Activated CD4-positive, alpha-beta T cell treated with anti-CD3 and anti-CD28 coated beads, Interleukin-2, amount 10 ng/mL, durations not matched to agents 24 days and 14 days (primary cell): ENCODE measurements at regions not wholly inside any gene's neighbourhood (a gene's known extent, or its start where the extent isn't known, plus 50 kb on each side); places are given as distances from the start of the nearest gene placed in this dataset.

ENCODE experiments used
- DNase-seq: peaks from one replicate; pipeline ENCODE4 v3.0.0; 2022
- H3K27ac Mint-ChIP-seq: one replicate; pipeline ENCODE4 v1.8.0; 2022; ENCODE audit warnings: mild to moderate bottlenecking, mixed read lengths
- H3K27me3 Mint-ChIP-seq: one replicate; pipeline ENCODE4 v1.8.0; 2022; ENCODE audit warnings: mixed read lengths
- H3K36me3 Mint-ChIP-seq: one replicate; pipeline ENCODE4 v1.8.0; 2022; ENCODE audit warnings: low read depth, mild to moderate bottlenecking, mixed read lengths
- H3K4me1 Mint-ChIP-seq: one replicate; pipeline ENCODE4 v1.8.0; 2021; ENCODE audit warnings: mixed read lengths
- H3K4me3 Mint-ChIP-seq: one replicate; pipeline ENCODE4 v1.8.0; 2022; ENCODE audit warnings: mild to moderate bottlenecking, moderate library complexity, mixed read lengths
- H3K9me3 Mint-ChIP-seq: one replicate; pipeline ENCODE4 v1.8.0; 2021; ENCODE audit warnings: mixed read lengths
- intact Hi-C: fragments of 100-400 bp; cut with micrococcal nuclease; formaldehyde crosslinking; loops from one replicate; pipeline ENCODE4 v1.15.1; 2023

DNA sequence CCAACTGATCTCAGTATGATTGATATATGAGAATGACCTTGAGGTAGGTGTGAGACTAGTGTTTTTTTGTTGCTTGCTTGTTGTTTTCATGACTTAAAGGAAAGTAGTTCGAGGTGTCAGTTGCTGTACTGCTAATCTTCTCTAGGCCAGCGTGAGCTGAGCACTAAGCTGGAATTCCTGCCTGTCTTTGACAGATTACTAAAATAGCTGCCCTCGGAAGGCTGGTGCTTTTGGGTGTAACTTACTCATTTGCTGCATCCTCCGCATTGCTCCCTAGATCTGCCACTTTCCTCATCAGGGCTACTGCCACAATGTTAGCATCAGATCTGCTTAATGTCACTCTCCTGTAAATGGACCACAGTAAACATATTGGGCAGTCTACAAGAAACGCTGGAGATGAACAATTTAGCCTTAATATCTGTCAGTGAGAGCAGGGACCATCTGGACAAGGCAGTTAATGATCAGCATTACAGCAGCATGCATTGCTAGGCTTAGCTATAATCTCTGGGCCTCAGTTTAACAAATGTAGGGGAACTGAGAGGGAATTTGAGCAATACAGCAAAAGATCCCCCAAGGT lies 106.6 kb upstream of the CDH6 start:
- intact Hi-C loops = no loop called here
- no peaks in the 10 kb centered on the region for H3K27me3 Mint-ChIP-seq
- no peak overlapping the region for H3K4me3 Mint-ChIP-seq
- no peaks in the 10 kb centered on the region for H3K36me3 Mint-ChIP-seq
- no peak for DNase-seq
- H3K27ac Mint-ChIP-seq = no peak overlapping the region
- no peaks in the 10 kb centered on the region for H3K4me1 Mint-ChIP-seq
- no peaks in the 10 kb centered on the region for H3K9me3 Mint-ChIP-seq

DNA sequence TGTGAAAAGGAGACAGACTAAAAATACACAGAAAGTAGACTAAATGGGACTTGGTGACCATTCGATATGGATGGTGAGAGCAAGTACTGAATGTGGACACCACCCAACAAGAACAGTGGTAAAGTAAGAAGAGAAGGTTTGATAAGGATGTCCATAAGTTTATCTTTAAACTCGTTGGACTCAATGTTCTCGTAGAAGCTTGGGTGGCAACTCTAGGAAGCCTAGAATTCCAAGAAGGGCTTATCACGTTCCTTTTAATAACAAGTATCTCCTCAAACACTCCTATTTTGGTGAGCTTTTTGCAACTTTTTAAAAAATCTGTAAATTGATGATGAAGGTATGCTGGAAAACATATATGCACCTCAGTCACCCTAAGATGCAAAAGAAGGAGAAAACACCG lies 108.6 kb upstream of the CDH6 start:
- Mint-ChIP-seq H3K27me3 (no peaks in the 10 kb centered on the region), H3K36me3 (no peaks in the 10 kb centered on the region), H3K4me3 (no peak overlapping the region), H3K4me1 (no peaks in the 10 kb centered on the region), H3K27ac (no peak overlapping the region), H3K9me3 (no peaks in the 10 kb centered on the region)
- DNase-seq = no peak
- intact Hi-C loops = no loop called here

DNA sequence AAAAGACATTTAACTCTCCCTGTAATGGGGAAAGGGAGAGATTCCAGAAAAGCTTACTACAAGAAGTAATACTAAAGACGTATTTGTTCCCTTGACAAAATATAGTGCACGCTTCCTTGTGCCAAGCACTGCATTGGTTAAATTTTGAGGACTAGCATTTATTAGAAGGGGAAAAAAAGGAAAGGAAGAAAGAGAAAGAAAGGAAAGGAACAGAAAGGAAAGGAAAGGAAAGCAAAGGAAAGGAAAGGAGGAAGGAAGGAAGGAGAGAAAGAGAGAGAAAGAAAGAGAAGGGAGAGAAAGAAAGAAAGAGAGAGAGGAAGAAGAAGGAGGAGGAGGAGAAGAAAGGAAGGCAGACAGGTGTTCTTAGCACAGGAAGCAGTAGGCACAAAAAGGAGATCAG lies 110.1 kb upstream of the CDH6 start:
- intact Hi-C loops = no loop called here
- Mint-ChIP-seq H3K27ac (no peak overlapping the region), H3K4me1 (no peaks in the 10 kb centered on the region), H3K9me3 (no peaks in the 10 kb centered on the region), H3K36me3 (no peaks in the 10 kb centered on the region), H3K27me3 (no peaks in the 10 kb centered on the region), H3K4me3 (no peak overlapping the region)
- DNase-seq = no peak

DNA sequence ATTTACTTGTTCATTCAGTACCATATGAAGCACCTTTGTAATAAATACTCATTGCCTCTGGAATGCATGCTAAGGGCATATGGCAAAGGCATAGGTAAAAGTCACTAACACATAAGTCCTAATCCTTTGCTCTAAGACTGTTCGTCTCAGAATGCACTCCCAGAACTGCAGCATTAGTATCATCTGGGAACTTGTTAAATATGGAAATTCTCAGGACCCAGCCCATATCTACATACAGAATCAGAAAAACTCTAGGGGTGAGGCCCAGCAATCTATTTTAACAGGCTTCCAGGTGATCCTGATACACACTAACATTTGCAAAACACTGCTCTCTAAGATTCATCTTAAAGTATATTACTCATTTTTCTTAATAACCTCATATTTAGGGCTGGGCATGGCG lies 113.8 kb upstream of the CDH6 start:
- no peak overlapping the region for H3K27ac Mint-ChIP-seq
- intact Hi-C loops = no loop called here
- no peak for DNase-seq
- no peaks in the 10 kb centered on the region for H3K4me1 Mint-ChIP-seq
- H3K27me3 Mint-ChIP-seq = no peaks in the 10 kb centered on the region
- H3K36me3 Mint-ChIP-seq = no peaks in the 10 kb centered on the region
- H3K4me3 Mint-ChIP-seq = no peak overlapping the region
- no peaks in the 10 kb centered on the region for H3K9me3 Mint-ChIP-seq

DNA sequence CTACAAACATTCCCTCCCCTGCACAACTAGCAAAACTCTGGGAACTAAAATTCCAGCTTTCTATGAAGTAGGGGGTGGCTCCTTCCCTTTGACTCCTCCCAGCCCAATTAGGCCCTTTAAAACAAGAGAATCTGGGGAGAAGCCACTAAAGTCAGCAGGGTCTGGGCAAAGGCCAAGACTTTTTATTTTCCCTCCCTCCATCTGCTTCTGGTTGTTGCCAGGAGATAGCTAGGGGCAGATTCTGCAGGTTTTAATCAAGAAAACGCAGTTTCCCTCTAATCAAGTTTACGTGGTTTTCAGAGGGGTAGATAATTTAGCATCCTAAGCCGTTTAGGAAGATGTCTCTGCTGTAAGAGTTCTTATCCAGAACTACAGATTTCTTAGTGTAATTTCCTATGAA lies 114.5 kb upstream of the CDH6 start:
- H3K27me3 Mint-ChIP-seq = no peaks in the 10 kb centered on the region
- no peaks in the 10 kb centered on the region for H3K4me1 Mint-ChIP-seq
- DNase-seq = no peak
- H3K4me3 Mint-ChIP-seq = no peak overlapping the region
- intact Hi-C loops = no loop called here
- no peak overlapping the region for H3K27ac Mint-ChIP-seq
- no peaks in the 10 kb centered on the region for H3K36me3 Mint-ChIP-seq
- H3K9me3 Mint-ChIP-seq = no peaks in the 10 kb centered on the region

DNA sequence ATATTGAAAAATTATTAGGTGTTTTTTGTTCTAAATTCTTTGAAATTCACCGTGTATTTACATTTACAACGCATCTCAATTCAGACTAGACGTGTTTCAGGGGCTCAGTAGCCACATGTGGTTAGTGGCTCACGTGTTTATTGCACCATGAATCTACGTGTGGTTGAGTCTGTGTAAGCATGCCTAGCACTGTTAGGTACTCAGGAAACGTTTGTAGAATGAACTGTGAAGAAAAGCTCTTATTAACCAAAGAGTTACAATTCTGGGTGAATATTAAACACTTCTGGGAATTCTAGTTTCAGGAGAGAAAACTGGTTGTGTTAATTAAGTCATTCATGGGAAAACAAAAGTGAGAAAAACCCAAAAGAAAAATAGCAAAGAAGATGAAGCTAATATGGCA lies 117.5 kb upstream of the CDH6 start:
- no peak for DNase-seq
- intact Hi-C loops = no loop called here
- Mint-ChIP-seq H3K36me3 (no peaks in the 10 kb centered on the region), H3K27ac (no peak overlapping the region), H3K4me1 (no peaks in the 10 kb centered on the region), H3K4me3 (no peak overlapping the region), H3K27me3 (no peaks in the 10 kb centered on the region), H3K9me3 (no peaks in the 10 kb centered on the region)

DNA sequence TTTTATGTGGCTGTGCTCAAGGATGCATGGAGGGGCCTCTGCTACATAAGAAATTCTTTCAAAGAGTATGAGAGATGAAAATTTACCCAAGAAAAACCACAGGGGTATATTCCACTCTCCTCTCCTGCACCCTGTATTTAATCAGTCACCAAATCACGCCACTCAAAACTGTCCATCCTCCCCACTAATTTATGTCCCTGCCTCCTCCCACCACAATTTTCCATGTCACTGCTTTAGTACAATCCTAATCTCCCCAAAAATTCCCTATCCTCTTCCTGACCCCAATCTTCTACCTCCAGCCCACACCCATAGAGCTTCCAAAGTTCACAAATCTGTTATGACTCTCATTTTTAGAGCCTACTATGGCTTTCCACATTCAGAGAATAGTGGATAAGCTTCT lies 125.2 kb upstream of the CDH6 start:
- no peak for DNase-seq
- Mint-ChIP-seq H3K4me3 (no peak overlapping the region), H3K36me3 (no peaks in the 10 kb centered on the region), H3K27ac (no peak overlapping the region), H3K27me3 (no peaks in the 10 kb centered on the region), H3K4me1 (no peaks in the 10 kb centered on the region), H3K9me3 (no peaks in the 10 kb centered on the region)
- intact Hi-C loops = no loop called here

DNA sequence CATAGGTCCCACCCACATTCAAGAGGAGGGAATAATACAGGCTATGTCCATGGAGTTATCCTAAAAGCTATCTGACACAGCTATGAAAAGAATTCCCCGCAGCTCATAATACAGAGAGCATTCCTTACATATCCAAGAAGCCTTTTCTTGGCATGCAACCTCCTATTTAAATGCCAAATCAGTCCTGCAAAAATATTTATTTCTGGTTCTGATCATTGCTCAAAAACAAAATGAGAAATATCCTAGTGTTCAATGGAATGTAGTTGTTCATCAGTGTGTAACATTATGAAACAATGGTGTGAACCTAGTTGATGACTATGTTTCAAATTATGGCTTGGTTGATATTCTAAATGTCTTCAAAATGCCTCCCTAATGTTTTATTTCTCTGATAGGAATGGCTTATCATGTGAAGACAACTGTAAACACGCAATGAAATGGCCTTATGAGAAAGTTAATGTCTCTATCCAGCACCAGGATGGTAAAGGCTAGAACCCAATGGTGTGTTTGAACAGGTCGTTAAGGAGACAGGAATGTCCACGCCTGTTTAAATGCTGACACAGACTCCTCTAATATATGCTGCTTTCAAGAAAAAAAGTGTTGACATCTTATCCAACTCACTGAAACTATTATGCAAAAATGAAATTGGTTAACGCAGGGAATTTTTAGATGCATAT lies 126.7 kb upstream of the CDH6 start:
- intact Hi-C loops = no loop called here
- no peaks in the 10 kb centered on the region for H3K4me1 Mint-ChIP-seq
- DNase-seq = no peak
- no peak overlapping the region for H3K27ac Mint-ChIP-seq
- H3K27me3 Mint-ChIP-seq = no peaks in the 10 kb centered on the region
- no peaks in the 10 kb centered on the region for H3K9me3 Mint-ChIP-seq
- H3K4me3 Mint-ChIP-seq = no peak overlapping the region
- H3K36me3 Mint-ChIP-seq = no peaks in the 10 kb centered on the region

DNA sequence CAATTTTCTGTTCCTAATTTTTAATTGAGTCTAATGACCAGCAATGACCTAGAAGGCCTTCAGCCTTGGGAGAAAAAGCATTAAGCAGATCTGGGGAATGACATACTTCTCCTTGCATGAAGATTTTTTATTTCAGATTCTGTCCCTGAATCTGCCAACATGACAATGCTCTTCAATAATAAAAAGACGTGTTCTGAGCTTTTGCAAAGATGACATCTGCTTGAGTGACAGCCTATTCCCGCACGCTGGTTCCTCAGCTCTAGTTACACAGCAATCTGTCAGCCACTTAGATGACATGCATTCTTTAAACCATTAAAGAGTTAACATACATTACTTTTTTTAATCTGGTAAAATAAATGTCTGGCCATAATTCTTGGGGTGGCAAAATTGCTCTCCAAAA lies 129.3 kb upstream of the CDH6 start:
- no peak overlapping the region for H3K27ac Mint-ChIP-seq
- intact Hi-C loops = no loop called here
- H3K4me3 Mint-ChIP-seq = no peak overlapping the region
- no peaks in the 10 kb centered on the region for H3K9me3 Mint-ChIP-seq
- no peak for DNase-seq
- no peaks in the 10 kb centered on the region for H3K4me1 Mint-ChIP-seq
- no peaks in the 10 kb centered on the region for H3K36me3 Mint-ChIP-seq
- no peaks in the 10 kb centered on the region for H3K27me3 Mint-ChIP-seq

DNA sequence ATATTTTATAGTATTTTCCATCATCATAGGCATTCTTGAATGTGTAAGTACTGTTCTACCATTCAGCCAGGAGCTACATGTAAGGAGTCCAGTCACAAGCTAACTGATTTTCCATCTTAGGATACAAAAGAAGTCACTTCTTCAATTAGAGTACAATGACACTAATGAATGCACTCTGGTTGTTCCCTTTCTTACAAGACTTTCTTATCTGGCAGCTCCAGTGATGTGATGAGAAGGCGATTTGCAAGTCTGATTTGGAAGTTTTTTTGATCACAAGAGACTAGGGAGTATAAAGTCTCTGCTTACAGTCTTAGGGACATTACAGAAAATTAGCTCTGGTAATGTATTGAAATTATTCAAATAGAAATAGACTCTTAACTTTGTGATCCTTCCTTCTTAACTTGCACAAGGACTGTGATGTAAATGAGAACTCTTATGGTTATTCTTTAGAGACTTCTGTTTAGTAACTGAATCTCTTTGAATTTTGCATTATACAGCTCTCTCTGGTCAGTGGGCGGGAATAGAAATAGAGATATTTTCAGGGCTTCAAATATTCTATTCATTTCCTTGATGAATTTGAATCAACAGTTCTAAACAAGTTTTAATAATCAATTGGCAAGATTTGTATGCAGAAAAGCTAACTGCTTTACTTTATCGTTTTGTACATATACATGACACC lies 130.4 kb upstream of the CDH6 start:
- DNase-seq = no peak
- no peaks in the 10 kb centered on the region for H3K4me1 Mint-ChIP-seq
- no peaks in the 10 kb centered on the region for H3K36me3 Mint-ChIP-seq
- intact Hi-C loops = no loop called here
- H3K27ac Mint-ChIP-seq = no peak overlapping the region
- no peaks in the 10 kb centered on the region for H3K27me3 Mint-ChIP-seq
- no peak overlapping the region for H3K4me3 Mint-ChIP-seq
- H3K9me3 Mint-ChIP-seq = no peaks in the 10 kb centered on the region

DNA sequence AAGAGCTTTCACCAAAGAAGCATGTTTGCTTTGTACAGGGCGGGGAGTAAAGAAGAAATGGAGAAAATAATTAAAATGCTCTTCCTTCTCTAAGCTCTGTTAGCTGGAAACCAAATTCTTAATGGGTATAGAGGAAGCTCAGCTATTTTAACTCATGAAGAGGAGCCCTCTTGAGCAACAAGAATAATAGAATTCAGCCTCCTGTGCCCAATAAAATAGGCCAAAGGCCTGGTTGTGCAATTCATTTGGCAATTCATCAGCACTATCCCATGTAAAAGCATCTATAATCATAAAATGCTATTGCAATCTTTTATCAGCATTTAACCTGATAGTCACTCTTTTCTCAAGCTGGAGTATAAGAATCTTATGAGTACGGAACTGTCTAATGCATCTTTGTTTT lies 133.6 kb upstream of the CDH6 start:
- no peak for DNase-seq
- H3K4me3 Mint-ChIP-seq = no peak overlapping the region
- peaks cover 3% of the 10 kb centered on the region for H3K9me3 Mint-ChIP-seq
- H3K4me1 Mint-ChIP-seq = no peaks in the 10 kb centered on the region
- no peak overlapping the region for H3K27ac Mint-ChIP-seq
- no peaks in the 10 kb centered on the region for H3K27me3 Mint-ChIP-seq
- no peaks in the 10 kb centered on the region for H3K36me3 Mint-ChIP-seq
- intact Hi-C loops = no loop called here

DNA sequence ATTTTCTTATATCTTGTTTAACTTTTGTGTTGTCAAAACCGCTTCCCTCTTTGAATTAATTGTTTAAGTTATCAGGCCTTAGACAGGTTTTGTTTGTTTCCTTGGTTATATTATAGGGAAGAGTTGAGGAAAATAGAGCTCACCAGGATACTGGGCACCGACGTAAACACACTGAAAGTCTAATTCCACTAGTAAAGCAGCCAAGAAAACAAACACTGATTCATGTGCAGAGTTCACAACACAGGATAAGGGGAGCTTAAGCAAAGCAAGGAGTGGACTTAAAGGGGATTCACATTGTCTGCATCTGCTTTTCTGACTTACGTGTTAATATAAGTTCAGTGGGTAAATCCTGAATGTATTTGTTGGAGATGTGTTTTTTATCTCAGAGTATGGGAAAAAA lies 139.0 kb upstream of the CDH6 start:
- intact Hi-C loops = no loop called here
- H3K36me3 Mint-ChIP-seq = no peaks in the 10 kb centered on the region
- no peak overlapping the region for H3K4me3 Mint-ChIP-seq
- H3K27me3 Mint-ChIP-seq = no peaks in the 10 kb centered on the region
- no peak overlapping the region for H3K27ac Mint-ChIP-seq
- H3K9me3 Mint-ChIP-seq = peaks cover 3% of the 10 kb centered on the region
- H3K4me1 Mint-ChIP-seq = no peaks in the 10 kb centered on the region
- no peak for DNase-seq

DNA sequence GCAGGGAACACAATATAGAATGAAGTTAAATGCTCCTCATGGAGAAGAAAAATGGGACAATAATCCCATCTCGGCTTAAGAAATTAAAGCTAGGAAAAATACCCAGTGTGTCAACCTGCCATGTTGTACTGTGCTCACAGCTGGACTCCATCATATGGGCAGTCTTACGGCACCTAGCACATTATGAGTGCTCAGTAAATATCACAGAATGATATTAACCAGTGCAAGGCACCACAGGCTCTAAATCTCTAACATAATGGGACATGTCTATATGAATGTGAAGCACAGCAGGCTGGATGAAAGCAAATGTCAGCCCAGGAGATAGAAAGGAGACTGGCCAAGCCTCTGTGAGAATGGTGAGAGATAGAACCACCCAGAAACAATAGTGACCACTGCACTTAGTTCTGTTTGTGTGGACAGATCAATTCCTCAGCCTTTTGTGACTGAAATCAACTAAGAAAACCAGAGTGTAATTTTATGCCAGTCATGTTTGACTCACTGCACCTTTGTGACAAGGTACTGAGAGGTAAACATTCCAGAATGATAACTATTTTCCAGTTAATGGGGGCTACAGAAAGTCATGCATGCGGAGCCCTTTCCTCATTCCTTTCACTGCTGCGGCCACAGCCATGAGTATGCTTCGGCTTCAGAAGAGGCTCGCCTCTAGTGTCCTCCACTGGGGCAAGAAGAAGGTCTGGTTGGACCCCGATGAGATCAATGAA lies 140.4 kb upstream of the CDH6 start:
- Mint-ChIP-seq H3K9me3 (peaks cover 3% of the 10 kb centered on the region), H3K27me3 (no peaks in the 10 kb centered on the region), H3K27ac (no peak overlapping the region), H3K4me3 (no peak overlapping the region), H3K4me1 (no peaks in the 10 kb centered on the region), H3K36me3 (no peaks in the 10 kb centered on the region)
- no peak for DNase-seq
- intact Hi-C loops = no loop called here

DNA sequence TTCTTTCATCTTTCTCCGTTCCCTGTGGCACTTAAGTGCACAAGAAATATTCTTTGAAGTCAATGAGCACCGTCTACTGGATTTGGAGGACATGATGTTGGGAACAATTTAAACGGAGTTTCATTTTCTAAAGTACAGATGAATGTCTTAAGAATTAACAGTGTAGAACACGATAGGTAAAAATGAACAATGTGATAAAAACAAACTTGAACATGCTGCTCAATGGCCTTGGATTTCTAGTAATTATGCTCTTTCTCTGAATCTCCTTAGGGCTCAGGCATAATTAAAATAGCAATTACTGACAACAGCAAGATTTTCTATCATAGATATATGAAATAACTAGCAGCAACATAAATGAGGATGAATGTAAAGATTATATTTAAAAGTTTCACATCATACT lies 142.2 kb upstream of the CDH6 start:
- Mint-ChIP-seq H3K27me3 (no peaks in the 10 kb centered on the region), H3K4me1 (no peaks in the 10 kb centered on the region), H3K36me3 (no peaks in the 10 kb centered on the region), H3K27ac (no peak overlapping the region), H3K4me3 (no peak overlapping the region), H3K9me3 (peaks cover 3% of the 10 kb centered on the region)
- no peak for DNase-seq
- intact Hi-C loops = no loop called here
